H1 (cell line): ENCODE measurements at regions not wholly inside any gene's neighbourhood (a gene's known extent, or its start where the extent isn't known, plus 50 kb on each side); places are given as distances from the start of the nearest gene placed in this dataset.

ENCODE experiments used
- CTCF ChIA-PET: fragments of 300-600 bp; sonication (Branson Sonifier 250); formaldehyde crosslinking; loops from one replicate; lab custom pipeline; 2021; ENCODE audit not compliant: partially characterized antibody; lab: Charles Lee
- POLR2A ChIA-PET: fragments of 300-600 bp; sonication (Branson Sonifier 250); formaldehyde crosslinking; loops from one replicate; lab custom pipeline; 2021; ENCODE audit warnings: inconsistent platforms; ENCODE audit not compliant: partially characterized antibody; lab: Charles Lee
- DNase-seq, 2 experiments: peaks; one replicate each; pipeline versions ENCODE4 v3.0.0 to v3.0.0-alpha.2; 2010 to 2022; ENCODE audit warnings: low spot score in 2 of 2, low read depth in 1 of 2, mixed read lengths in 1 of 2
- FAIRE-seq: peaks from 2 replicates; lab custom pipeline; 2011; peaks lifted over from hg19 to GRCh38; lab: Jason Lieb, UNC
- H2AFZ ChIP-seq: 2 replicates; pipeline ENCODE4 v1.8.1; 2012; ENCODE audit warnings: low read length, inconsistent platforms
- H2AK5ac ChIP-seq: 2 replicates; pipeline ENCODE4 v1.6.1; 2013; ENCODE audit warnings: low read depth, low read length
- H2BK120ac ChIP-seq: replicated peaks from 2 replicates; pipeline ENCODE3; 2013; ENCODE audit warnings: low read depth, low read length, inconsistent platforms
- H2BK12ac ChIP-seq: 2 replicates; pipeline ENCODE4 v1.6.1; 2013; ENCODE audit warnings: low read depth, low read length
- H2BK15ac ChIP-seq: 2 replicates; pipeline ENCODE4 v1.6.1; 2013; ENCODE audit warnings: low read length
- H2BK20ac ChIP-seq: 2 replicates; pipeline ENCODE4 v1.6.1; 2013; ENCODE audit warnings: low read length
- H2BK5ac ChIP-seq: 2 replicates; pipeline ENCODE4 v1.6.1; 2013; ENCODE audit warnings: low read depth, low read length
- H3K14ac ChIP-seq: 2 replicates; pipeline ENCODE4 v1.6.1; 2013; ENCODE audit warnings: inconsistent platforms; ENCODE audit not compliant: insufficient read length
- H3K18ac ChIP-seq: 2 replicates; pipeline ENCODE4 v1.6.1; 2013; ENCODE audit warnings: low read length; ENCODE audit errors: extremely low read depth
- H3K23ac ChIP-seq: 2 replicates; pipeline ENCODE4 v1.6.1; 2013; ENCODE audit warnings: inconsistent platforms; ENCODE audit not compliant: insufficient read length
- H3K23me2 ChIP-seq: 2 replicates; pipeline ENCODE4 v1.6.1; 2013; ENCODE audit warnings: low read depth, low read length
- H3K27ac ChIP-seq: 2 replicates; pipeline ENCODE4 v1.6.1; 2011; ENCODE audit warnings: low read depth, low read length, inconsistent platforms
- H3K27me3 ChIP-seq, 4 experiments: replicated peaks in 1 of 4; 1 replicate in 1 of 4; 2 replicates in 3 of 4; pipeline versions ENCODE4 v1.6.1 to v1.8.1; 2011 to 2013; ENCODE audit warnings: low read length in 3 of 4, mild to moderate bottlenecking in 3 of 4, inconsistent platforms in 2 of 4, mixed read lengths in 2 of 4, moderate library complexity in 1 of 4; ENCODE audit not compliant: control insufficient read depth in 3 of 4, insufficient read depth in 3 of 4; ENCODE audit errors: extremely low read depth in 1 of 4
- H3K36me3 ChIP-seq, 4 experiments: 2 replicates each; pipeline versions ENCODE4 v1.6.1 to v1.8.1; 2011 to 2013; ENCODE audit warnings: mild to moderate bottlenecking in 4 of 4, low read length in 3 of 4, moderate library complexity in 2 of 4, control low read depth in 1 of 4, inconsistent platforms in 1 of 4; ENCODE audit not compliant: insufficient read depth in 4 of 4, control insufficient read depth in 2 of 4
- H3K4ac ChIP-seq: replicated peaks from 2 replicates; pipeline ENCODE3; 2013; ENCODE audit warnings: low read length, low read depth, mixed read lengths, inconsistent platforms; ENCODE audit not compliant: insufficient read length
- H3K4me1 ChIP-seq, 4 experiments: replicated peaks in 1 of 4; 1 replicate in 1 of 4; 2 replicates in 3 of 4; pipeline versions ENCODE4 v1.6.1 to v1.8.1; 2011 to 2013; ENCODE audit warnings: low read length in 3 of 4, inconsistent platforms in 2 of 4, mixed read lengths in 1 of 4; ENCODE audit not compliant: insufficient read depth in 4 of 4, control insufficient read depth in 3 of 4
- H3K4me2 ChIP-seq, 2 experiments: 2 replicates each; pipeline versions ENCODE4 v1.6.1 to v1.8.1; 2011 to 2013; ENCODE audit warnings: low read depth in 2 of 2, low read length in 2 of 2, control low read depth in 1 of 2, inconsistent platforms in 1 of 2, mild to moderate bottlenecking in 1 of 2; ENCODE audit not compliant: insufficient read depth in 1 of 2
- H3K4me3 ChIP-seq, 4 experiments: fragments of 200-600, 300-600 bp in 1 of 4; sonication (generic), shearing (Covaris generic), sonication (Bioruptor Twin) in 1 of 4; 2 replicates each; pipeline versions ENCODE4 v1.5.1 to v1.8.1; 2011 to 2016; ENCODE audit warnings: low read length in 4 of 4, low read depth in 3 of 4, control low read depth in 2 of 4, inconsistent platforms in 2 of 4, mild to moderate bottlenecking in 2 of 4, mixed read lengths in 1 of 4, moderate library complexity in 1 of 4; ENCODE audit not compliant: insufficient read depth in 2 of 4; ENCODE audit errors: extremely low read depth in 1 of 4
- H3K56ac ChIP-seq: replicated peaks from 2 replicates; pipeline ENCODE3; 2013; ENCODE audit warnings: low read depth, mild to moderate bottlenecking, mixed read lengths, low read length, inconsistent platforms; ENCODE audit not compliant: insufficient read length
- H3K79me1 ChIP-seq: 2 replicates; pipeline ENCODE4 v1.6.1; 2013; ENCODE audit warnings: low read depth, low read length, control low read depth
- H3K79me2 ChIP-seq, 2 experiments: 2 replicates each; pipeline versions ENCODE4 v1.6.1 to v1.8.1; 2012 to 2013; ENCODE audit warnings: low read length in 2 of 2, mild to moderate bottlenecking in 2 of 2, inconsistent platforms in 1 of 2; ENCODE audit not compliant: insufficient read depth in 2 of 2, control insufficient read depth in 1 of 2
- H3K9ac ChIP-seq, 4 experiments: replicated peaks in 1 of 4; 1 replicate in 1 of 4; 2 replicates in 3 of 4; pipeline versions ENCODE4 v1.6.1 to v1.8.1; 2011 to 2013; ENCODE audit warnings: low read depth in 3 of 4, low read length in 3 of 4, control low read depth in 2 of 4, mild to moderate bottlenecking in 2 of 4, moderate library complexity in 2 of 4, inconsistent platforms in 1 of 4; ENCODE audit errors: extremely low read depth in 1 of 4
- H3K9me3 ChIP-seq, 2 experiments: 2 replicates each; pipeline versions ENCODE4 v1.6.1 to v1.8.1; 2012 to 2013; ENCODE audit warnings: mild to moderate bottlenecking in 2 of 2, moderate library complexity in 2 of 2, control low read depth in 1 of 2, inconsistent platforms in 1 of 2, low read depth in 1 of 2, low read length in 1 of 2, mixed read lengths in 1 of 2; ENCODE audit not compliant: insufficient read depth in 2 of 2
- H4K20me1 ChIP-seq, 2 experiments: replicated peaks in 1 of 2; 2 replicates each; pipeline versions ENCODE3 to v1.8.1; 2011 to 2013; ENCODE audit warnings: inconsistent platforms in 2 of 2, low read length in 2 of 2, mild to moderate bottlenecking in 1 of 2; ENCODE audit not compliant: insufficient read depth in 2 of 2, control insufficient read depth in 1 of 2
- H4K5ac ChIP-seq: 2 replicates; pipeline ENCODE4 v1.6.1; 2013; ENCODE audit warnings: low read length, low read depth, mixed read lengths, inconsistent platforms; ENCODE audit not compliant: insufficient read length
- H4K8ac ChIP-seq: 2 replicates; pipeline ENCODE4 v1.8.0; 2013; ENCODE audit warnings: mild to moderate bottlenecking, moderate library complexity, low read length, inconsistent platforms; ENCODE audit not compliant: insufficient read depth; ENCODE audit errors: extremely low read depth
- H4K91ac ChIP-seq: replicated peaks from 2 replicates; pipeline ENCODE3; 2013; ENCODE audit warnings: low read length, mixed read lengths, inconsistent platforms; ENCODE audit not compliant: insufficient read length
- CBX8 ChIP-seq: fragments of 300-800, 300-1000 bp; sonication (generic); IDR thresholded peaks from 2 replicates; pipeline ENCODE4 v1.7.1; 2016; ENCODE audit warnings: low read depth, low read length, borderline replicate concordance
- EP300 ChIP-seq, 2 experiments: IDR thresholded peaks; 1 replicate in 1 of 2; 2 replicates in 1 of 2; pipeline ENCODE4 v1.6.1; 2011 to 2012; ENCODE audit warnings: low read depth in 2 of 2, low read length in 2 of 2, mild to moderate bottlenecking in 2 of 2, borderline replicate concordance in 1 of 2, inconsistent platforms in 1 of 2, moderate library complexity in 1 of 2
- HDAC2 ChIP-seq, 2 experiments: fragments of 300-600 bp in 1 of 2; sonication (generic) in 1 of 2; IDR thresholded peaks; 2 replicates each; pipeline ENCODE4 v1.6.1; 2011 to 2012; ENCODE audit warnings: low read depth in 2 of 2, low read length in 2 of 2, mild to moderate bottlenecking in 2 of 2, moderate library complexity in 2 of 2, borderline replicate concordance in 1 of 2, inconsistent platforms in 1 of 2
- POLR2A ChIP-seq, 2 experiments: IDR thresholded peaks; 1 replicate in 1 of 2; 2 replicates in 1 of 2; pipeline ENCODE4 v1.6.1; 2011; ENCODE audit warnings: low read depth in 2 of 2, low read length in 2 of 2, mild to moderate bottlenecking in 2 of 2; ENCODE audit errors: control extremely low read depth in 1 of 2
- POU5F1 ChIP-seq: IDR thresholded peaks from 2 replicates; pipeline ENCODE4 v1.6.1; 2011; ENCODE audit warnings: low read depth, mild to moderate bottlenecking, low read length, moderate library complexity
- RNF2 ChIP-seq: fragments of 200-900, 300-1000 bp; sonication (generic); IDR thresholded peaks from 2 replicates; pipeline ENCODE4 v1.7.1; 2016; ENCODE audit warnings: borderline replicate concordance, low read depth, mild to moderate bottlenecking, antibody characterized with exemption, low read length; ENCODE audit not compliant: poor library complexity, severe bottlenecking; ENCODE audit errors: missing control alignments
- SUZ12 ChIP-seq: fragments of 200-600 bp; sonication (generic); IDR thresholded peaks from 2 replicates; pipeline ENCODE4 v1.6.1; 2012; ENCODE audit warnings: mild to moderate bottlenecking, inconsistent platforms, low read length, moderate library complexity, mixed read lengths
- TAF1 ChIP-seq: IDR thresholded peaks from 2 replicates; pipeline ENCODE4 v1.6.1; 2011; ENCODE audit warnings: mild to moderate bottlenecking, low read depth, low read length
- TAF7 ChIP-seq: optimal IDR thresholded peaks from 2 replicates; pipeline ENCODE3; 2011; ENCODE audit warnings: low read depth, mild to moderate bottlenecking, inconsistent platforms, low read length, moderate library complexity, borderline replicate concordance
- TBP ChIP-seq: IDR thresholded peaks from 2 replicates; pipeline ENCODE4 v1.6.1; 2011; ENCODE audit warnings: low read depth, low read length, improper control_type of control experiment
- WGBS, 2 experiments: shearing (Covaris generic) in 1 of 2; methylation state at CpG; one replicate each; pipeline versions ENCODE4 v1.1.6 to v1.1.7; 2013 to 2015; ENCODE audit warnings: low lambda C conversion rate in 2 of 2, mixed read lengths in 2 of 2, inconsistent platforms in 1 of 2, low coverage in 1 of 2, missing lambda C conversion rate in 1 of 2; ENCODE audit not compliant: insufficient replicate concordance in 2 of 2, insufficient coverage in 1 of 2, insufficient read length in 1 of 2; ENCODE audit errors: extremely low coverage in 1 of 2, missing lambda C conversion rate in 1 of 2; 5-methylcytosine and 5-hydroxymethylcytosine counted together
- TF ChIP-seq, protein P1 (sequence below), 3 experiments: IDR thresholded peaks; 1 replicate in 2 of 3; 2 replicates in 1 of 3; pipeline versions ENCODE4 v1.5.1 to v1.6.1; 2011; ENCODE audit warnings: low read length in 3 of 3, mild to moderate bottlenecking in 3 of 3, inconsistent platforms in 2 of 3, low read depth in 1 of 3, moderate library complexity in 1 of 3; ENCODE audit not compliant: insufficient read depth in 1 of 3; ENCODE audit errors: control extremely low read depth in 1 of 3

DNA sequence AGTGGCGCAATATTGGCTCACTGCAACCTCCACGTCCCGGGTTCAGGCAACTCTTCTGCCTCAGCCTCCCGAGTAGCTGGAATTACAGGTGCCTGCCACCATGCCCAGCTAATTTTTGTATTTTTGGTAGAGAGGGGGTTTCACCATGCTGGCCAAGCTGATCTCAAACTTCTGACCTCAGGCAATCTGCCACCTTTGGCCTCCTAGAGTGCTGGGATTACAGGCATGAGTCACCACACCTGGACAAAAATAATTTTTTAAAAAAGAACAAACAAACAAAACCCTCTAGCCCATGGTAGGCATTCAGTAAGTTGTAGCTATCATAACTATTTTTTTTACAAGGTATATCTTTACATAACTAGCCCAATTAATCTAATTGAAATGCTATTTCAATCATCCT is 73.9 kb upstream of the CAPRIN1 start:
- no peak overlapping the region for H3K56ac ChIP-seq
- no peak overlapping the region for H3K9ac ChIP-seq
- H2BK5ac ChIP-seq = no peak overlapping the region
- H2BK15ac ChIP-seq = no peak overlapping the region
- H3K23me2 ChIP-seq = no peaks in the 10 kb centered on the region
- H4K91ac ChIP-seq = no peak overlapping the region
- H2BK120ac ChIP-seq = no peak overlapping the region
- H3K4me3 ChIP-seq = no peak overlapping the region
- no peak for DNase-seq
- no peak overlapping the region for H3K4ac ChIP-seq
- H4K5ac ChIP-seq = no peak overlapping the region
- no peak for FAIRE-seq
- no peak overlapping the region for H2BK20ac ChIP-seq
- no peak overlapping the region for H2BK12ac ChIP-seq
- H3K23ac ChIP-seq = no peak overlapping the region
- H4K20me1 ChIP-seq = no peaks in the 10 kb centered on the region
- CTCF ChIA-PET = interaction anchor here (0.6 to 19.3 kb wide), 8 partner anchors 11 to 285 kb away, joined by 3 to 326 read pairs (median 6); no protein-coding TSS in a partner anchor
- H4K8ac ChIP-seq = no peak overlapping the region
- no peak overlapping the region for H2AK5ac ChIP-seq
- no peak overlapping the region for H3K18ac ChIP-seq
- 91% methylated on average over 4 of the region's 4 CpGs; no CpG with 5 or more reads in 1 of the 2 experiments for WGBS, 2 experiments
- no peaks in the 10 kb centered on the region for H3K9me3 ChIP-seq
- H3K27me3 ChIP-seq = no peaks in the 10 kb centered on the region
- POLR2A ChIA-PET = no interaction called here
- no peaks in the 10 kb centered on the region for H3K36me3 ChIP-seq
- H3K4me1 ChIP-seq = no peaks in the 10 kb centered on the region
- no peaks in the 10 kb centered on the region for H3K79me1 ChIP-seq
- no peak overlapping the region for H2AFZ ChIP-seq
- H3K4me2 ChIP-seq = no peak overlapping the region
- H3K27ac ChIP-seq = no peak overlapping the region
- no peak overlapping the region for H3K14ac ChIP-seq
- H3K79me2 ChIP-seq = no peaks in the 10 kb centered on the region
- TF ChIP-seq SUZ12 (no peak), POU5F1 (no peak), CBX8 (no peak), TAF7 (no peak), TAF1 (no peak), TBP (no peak), EP300 (IDR thresholded peaks at IDR 0.05; ENCODE audit: borderline replicate concordance in 1 of 2, low read depth in 2 of 2, low read length in 2 of 2) (no peak), RNF2 (no peak), POLR2A (IDR thresholded peaks at IDR 0.05; ENCODE audit: control extremely low read depth in 1 of 2, low read depth in 2 of 2, low read length in 2 of 2) (no peak), HDAC2 (IDR thresholded peaks at IDR 0.05; ENCODE audit: borderline replicate concordance in 1 of 2, low read depth in 2 of 2, low read length in 2 of 2) (no peak)
- TF ChIP-seq, protein P1, sequence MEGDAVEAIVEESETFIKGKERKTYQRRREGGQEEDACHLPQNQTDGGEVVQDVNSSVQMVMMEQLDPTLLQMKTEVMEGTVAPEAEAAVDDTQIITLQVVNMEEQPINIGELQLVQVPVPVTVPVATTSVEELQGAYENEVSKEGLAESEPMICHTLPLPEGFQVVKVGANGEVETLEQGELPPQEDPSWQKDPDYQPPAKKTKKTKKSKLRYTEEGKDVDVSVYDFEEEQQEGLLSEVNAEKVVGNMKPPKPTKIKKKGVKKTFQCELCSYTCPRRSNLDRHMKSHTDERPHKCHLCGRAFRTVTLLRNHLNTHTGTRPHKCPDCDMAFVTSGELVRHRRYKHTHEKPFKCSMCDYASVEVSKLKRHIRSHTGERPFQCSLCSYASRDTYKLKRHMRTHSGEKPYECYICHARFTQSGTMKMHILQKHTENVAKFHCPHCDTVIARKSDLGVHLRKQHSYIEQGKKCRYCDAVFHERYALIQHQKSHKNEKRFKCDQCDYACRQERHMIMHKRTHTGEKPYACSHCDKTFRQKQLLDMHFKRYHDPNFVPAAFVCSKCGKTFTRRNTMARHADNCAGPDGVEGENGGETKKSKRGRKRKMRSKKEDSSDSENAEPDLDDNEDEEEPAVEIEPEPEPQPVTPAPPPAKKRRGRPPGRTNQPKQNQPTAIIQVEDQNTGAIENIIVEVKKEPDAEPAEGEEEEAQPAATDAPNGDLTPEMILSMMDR (IDR thresholded peaks at IDR 0.05; ENCODE audit: control extremely low read depth in 1 of 3, insufficient read depth in 1 of 3, low read depth in 1 of 3, low read length in 3 of 3) = no peak
